Keratinocyte (primary cell): ENCODE measurements at regions not wholly inside any gene's neighbourhood (a gene's known extent, or its start where the extent isn't known, plus 50 kb on each side); places are given as distances from the start of the nearest gene placed in this dataset.

Experiments
- CTCF ChIP-seq, 3 experiments: IDR thresholded peaks in 1 of 3; conservative IDR thresholded peaks in 1 of 3; optimal IDR thresholded peaks in 1 of 3; 2 replicates in 2 of 3; 3 replicates in 1 of 3; pipeline versions ENCODE3 to v1.5.1; 2011; ENCODE audit warnings: low read length in 3 of 3, mild to moderate bottlenecking in 3 of 3, moderate library complexity in 2 of 3, control low read depth in 1 of 3, inconsistent platforms in 1 of 3; ENCODE audit not compliant: insufficient read depth in 2 of 3; ENCODE audit errors: extremely low read depth in 1 of 3
- EZH2 ChIP-seq: IDR thresholded peaks from one replicate; pipeline ENCODE4 v1.6.1; 2012; ENCODE audit warnings: inconsistent platforms, mild to moderate bottlenecking, low read length, moderate library complexity

GRCh38 chr20:4325548-4326187, 76.6 kb upstream of the ADRA1D start:
- TF ChIP-seq CTCF (optimal IDR thresholded peaks at IDR 0.05 in 1 of 3, IDR thresholded peaks at IDR 0.05 in 1 of 3, conservative IDR thresholded peaks at IDR 0.05 in 1 of 3; ENCODE audit: extremely low read depth in 1 of 3, insufficient read depth in 2 of 3, low read length in 3 of 3) (no peak), EZH2 (no peak)
